ENCODE measurements at regions not wholly inside any gene's neighbourhood (a gene's known extent, or its start where the extent isn't known, plus 50 kb on each side); places are given as distances from the start of the nearest gene placed in this dataset.

DNA sequence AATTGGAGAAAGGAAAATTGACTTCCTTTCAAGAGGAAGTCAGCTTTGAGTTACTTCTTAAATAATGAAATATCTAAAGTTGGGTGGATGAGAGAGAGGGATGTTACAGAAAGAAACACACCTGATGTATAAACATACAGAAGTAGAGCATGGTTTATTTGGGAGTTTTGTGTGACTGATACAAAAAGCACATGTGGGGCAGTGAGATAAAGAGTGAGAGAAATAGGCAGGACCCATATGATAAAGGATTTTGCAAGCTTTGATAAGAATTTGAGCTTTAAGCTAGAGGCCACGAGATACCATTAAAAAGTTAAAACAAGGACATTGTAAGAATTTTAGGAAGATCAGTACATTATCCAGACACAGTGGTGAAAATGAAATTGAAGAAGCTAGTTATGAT lies 263.3 kb upstream of the GPRIN3 start:
- intact Hi-C loops (cut with DNase I): no loop called here

DNA sequence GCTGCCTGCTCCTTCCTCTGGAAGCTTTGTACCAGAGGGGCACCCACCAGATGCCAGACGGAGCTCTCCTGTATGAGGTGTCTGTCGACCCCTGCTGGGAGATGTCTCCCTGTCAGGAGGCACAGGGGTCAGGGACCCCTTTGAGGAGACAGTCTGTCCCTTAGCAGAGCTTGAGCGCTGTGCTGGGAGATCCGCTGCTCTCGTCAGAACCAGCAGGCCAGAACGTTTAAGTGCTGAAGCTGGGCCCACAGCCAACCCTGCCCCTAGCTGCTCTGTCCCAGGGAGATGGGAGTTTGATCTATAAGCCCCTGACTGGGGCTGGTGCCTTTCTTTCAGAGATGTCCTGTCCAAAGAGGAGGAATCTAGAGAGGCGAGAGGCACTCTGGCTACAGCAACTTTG lies 260.3 kb upstream of the GPRIN3 start:
- Histone ChIP-seq H3K4me1 (no peaks in the 10 kb centered on the region), H3K9me3 (no peaks in the 10 kb centered on the region), H3K36me3 (no peaks in the 10 kb centered on the region), H3K27ac (no peak overlapping the region), H3K27me3 (no peaks in the 10 kb centered on the region), H3K4me3 (no peak overlapping the region)
- DNase-seq (ENCODE audit: extremely low spot score in 2 of 2): no peak
- TF ChIP-seq, protein P1, sequence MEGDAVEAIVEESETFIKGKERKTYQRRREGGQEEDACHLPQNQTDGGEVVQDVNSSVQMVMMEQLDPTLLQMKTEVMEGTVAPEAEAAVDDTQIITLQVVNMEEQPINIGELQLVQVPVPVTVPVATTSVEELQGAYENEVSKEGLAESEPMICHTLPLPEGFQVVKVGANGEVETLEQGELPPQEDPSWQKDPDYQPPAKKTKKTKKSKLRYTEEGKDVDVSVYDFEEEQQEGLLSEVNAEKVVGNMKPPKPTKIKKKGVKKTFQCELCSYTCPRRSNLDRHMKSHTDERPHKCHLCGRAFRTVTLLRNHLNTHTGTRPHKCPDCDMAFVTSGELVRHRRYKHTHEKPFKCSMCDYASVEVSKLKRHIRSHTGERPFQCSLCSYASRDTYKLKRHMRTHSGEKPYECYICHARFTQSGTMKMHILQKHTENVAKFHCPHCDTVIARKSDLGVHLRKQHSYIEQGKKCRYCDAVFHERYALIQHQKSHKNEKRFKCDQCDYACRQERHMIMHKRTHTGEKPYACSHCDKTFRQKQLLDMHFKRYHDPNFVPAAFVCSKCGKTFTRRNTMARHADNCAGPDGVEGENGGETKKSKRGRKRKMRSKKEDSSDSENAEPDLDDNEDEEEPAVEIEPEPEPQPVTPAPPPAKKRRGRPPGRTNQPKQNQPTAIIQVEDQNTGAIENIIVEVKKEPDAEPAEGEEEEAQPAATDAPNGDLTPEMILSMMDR (IDR thresholded peaks at IDR 0.05): no peak
- TF ChIP-seq POLR2A (IDR thresholded peaks at IDR 0.05): no peak
- no peak for TF ChIP-seq POLR2AphosphoS5 (IDR thresholded peaks at IDR 0.05; ENCODE audit: insufficient read depth in 1 of 2, low read depth in 1 of 2)
- intact Hi-C loops (cut with DNase I): no loop called here

More for the DNA sequence above, 263.3 kb upstream of the GPRIN3 start:
- Histone ChIP-seq H3K27me3 (no peaks in the 10 kb centered on the region), H3K27ac (no peak overlapping the region), H3K9me3 (no peaks in the 10 kb centered on the region), H3K4me3 (no peak overlapping the region), H3K4me1 (no peaks in the 10 kb centered on the region), H3K36me3 (no peaks in the 10 kb centered on the region)
- no peak for TF ChIP-seq POLR2AphosphoS5 (IDR thresholded peaks at IDR 0.05; ENCODE audit: insufficient read depth in 1 of 2, low read depth in 1 of 2)
- TF ChIP-seq, protein P1 (IDR thresholded peaks at IDR 0.05): no peak
- DNase-seq (ENCODE audit: extremely low spot score in 2 of 2): no peak

DNA sequence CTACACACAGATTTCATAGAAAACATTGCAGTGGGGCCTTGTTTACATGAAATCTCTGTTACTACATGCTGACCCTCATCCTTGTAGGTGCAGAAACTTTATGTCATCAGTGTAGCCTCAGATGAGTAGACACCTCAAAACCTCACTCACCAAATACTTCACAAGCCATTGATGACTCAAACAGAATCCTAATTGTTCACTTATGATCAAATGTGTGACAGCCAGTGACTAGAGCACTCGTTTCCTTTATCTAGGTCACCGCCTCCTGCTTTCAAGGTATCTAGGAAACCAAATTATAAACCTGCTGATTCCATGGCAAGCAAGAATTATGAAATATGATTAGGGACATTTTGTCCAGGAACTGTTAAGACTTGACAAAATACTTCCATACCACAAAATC lies 255.8 kb upstream of the GPRIN3 start:
- TF ChIP-seq POLR2A (IDR thresholded peaks at IDR 0.05): no peak
- no peak for TF ChIP-seq POLR2AphosphoS5 (IDR thresholded peaks at IDR 0.05; ENCODE audit: insufficient read depth in 1 of 2, low read depth in 1 of 2)
- TF ChIP-seq, protein P1 (IDR thresholded peaks at IDR 0.05): no peak
- DNase-seq (ENCODE audit: extremely low spot score in 2 of 2): no peak
- intact Hi-C loops (cut with DNase I): no loop called here
- no peak overlapping the region for H3K4me3 ChIP-seq
- H3K36me3 ChIP-seq: no peaks in the 10 kb centered on the region
- H3K27ac ChIP-seq: no peak overlapping the region
- H3K9me3 ChIP-seq: no peaks in the 10 kb centered on the region
- H3K27me3 ChIP-seq: no peaks in the 10 kb centered on the region
- no peaks in the 10 kb centered on the region for H3K4me1 ChIP-seq

DNA sequence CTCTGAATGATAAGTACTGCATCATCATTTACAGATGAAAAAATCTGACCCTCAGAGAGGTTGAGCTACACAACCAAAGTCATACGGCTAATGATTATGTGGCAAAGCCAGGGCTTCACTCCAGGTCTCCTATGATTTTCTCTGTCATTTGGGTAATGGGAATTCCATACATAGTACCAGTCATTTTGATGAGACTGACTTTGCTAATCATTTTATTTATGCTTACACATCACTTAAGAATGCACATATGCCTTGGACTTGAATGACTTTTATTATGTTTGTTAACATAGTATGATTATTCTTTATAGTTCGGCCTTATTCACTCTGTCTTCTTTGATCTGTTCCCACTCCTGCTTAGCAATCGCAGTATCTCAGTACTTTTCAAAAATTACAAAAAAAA lies 255.1 kb upstream of the GPRIN3 start:
- Histone ChIP-seq H3K4me1 (no peaks in the 10 kb centered on the region), H3K4me3 (no peak overlapping the region), H3K9me3 (no peaks in the 10 kb centered on the region), H3K36me3 (no peaks in the 10 kb centered on the region), H3K27me3 (no peaks in the 10 kb centered on the region), H3K27ac (no peak overlapping the region)
- intact Hi-C loops (cut with DNase I): no loop called here
- DNase-seq (ENCODE audit: extremely low spot score in 2 of 2): no peak
- TF ChIP-seq, protein P1 (IDR thresholded peaks at IDR 0.05): no peak
- no peak for TF ChIP-seq POLR2AphosphoS5 (IDR thresholded peaks at IDR 0.05; ENCODE audit: insufficient read depth in 1 of 2, low read depth in 1 of 2)
- no peak for TF ChIP-seq POLR2A (IDR thresholded peaks at IDR 0.05)

DNA sequence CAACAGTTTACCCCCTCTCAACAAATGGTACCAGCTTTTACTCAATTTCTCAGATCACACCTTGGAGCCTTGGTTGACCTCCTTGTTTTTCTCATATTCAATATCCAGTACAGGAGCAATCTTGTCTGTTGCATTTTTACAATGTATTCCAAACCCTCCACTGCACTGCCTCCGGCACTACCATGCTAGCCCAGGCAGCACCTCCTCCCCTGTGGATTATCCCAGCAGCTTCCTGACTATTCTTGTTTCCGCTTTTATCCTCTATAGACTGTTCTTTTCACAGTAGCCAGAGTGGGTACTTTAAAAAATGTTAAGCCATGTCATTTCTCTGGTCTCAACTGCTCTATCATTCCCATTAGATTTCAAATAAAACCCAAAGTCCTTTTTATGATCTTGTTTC lies 253.4 kb upstream of the GPRIN3 start:
- no peak for DNase-seq (ENCODE audit: extremely low spot score in 2 of 2)
- no peak overlapping the region for H3K4me3 ChIP-seq
- H3K36me3 ChIP-seq: no peaks in the 10 kb centered on the region
- H3K27me3 ChIP-seq: no peaks in the 10 kb centered on the region
- intact Hi-C loops (cut with DNase I): no loop called here
- no peak overlapping the region for H3K27ac ChIP-seq
- no peaks in the 10 kb centered on the region for H3K9me3 ChIP-seq
- H3K4me1 ChIP-seq: no peaks in the 10 kb centered on the region
- TF ChIP-seq, protein P1 (IDR thresholded peaks at IDR 0.05): no peak
- no peak for TF ChIP-seq POLR2AphosphoS5 (IDR thresholded peaks at IDR 0.05; ENCODE audit: insufficient read depth in 1 of 2, low read depth in 1 of 2)
- no peak for TF ChIP-seq POLR2A (IDR thresholded peaks at IDR 0.05)

Measured in vagina (tissue), 2 donors.